ENCODE measurements at regions not wholly inside any gene's neighbourhood (a gene's known extent, or its start where the extent isn't known, plus 50 kb on each side); places are given as distances from the start of the nearest gene placed in this dataset.

GRCh38 chr16:55046513-55046912, 115.8 kb downstream of the IRX5 start:
- H3K4me3 ChIP-seq (ENCODE audit: insufficient read depth, low read depth, low read length), result no peak overlapping the region
- dilution Hi-C loops (cut with HindIII; ENCODE audit: low sequenced_read_pairs, unreplicated experiment) (no loop called here), intact Hi-C loops (cut with micrococcal nuclease) (no loop called here), in situ Hi-C loops (cut with MboI; ENCODE audit: low sequenced_read_pairs) (no loop called here)
- H3K4me1 ChIP-seq (ENCODE audit: control insufficient read depth, insufficient read depth, low read length), result no peaks in the 10 kb centered on the region
- H4K5ac ChIP-seq (ENCODE audit: low read depth, low read length), result no peak overlapping the region
- H3K79me1 ChIP-seq (ENCODE audit: low read depth in 1 of 2, low read length in 2 of 2), result no peaks in the 10 kb centered on the region
- no peak for DNase-seq
- H3K9me3 ChIP-seq (ENCODE audit: control insufficient read depth, insufficient read depth, low read length), result no peaks in the 10 kb centered on the region
- no peak overlapping the region for H2BK20ac ChIP-seq (ENCODE audit: low read depth, low read length)
- no peak overlapping the region for H3K23ac ChIP-seq (ENCODE audit: low read depth, low read length)
- no peak overlapping the region for H4K8ac ChIP-seq (ENCODE audit: low read depth in 2 of 2, low read length in 2 of 2)
- WGBS, 2 experiments (ENCODE audit: extremely low coverage in 2 of 2, insufficient read length in 1 of 2), result 80% methylated on average over 1 of the region's 6 CpGs; no CpG with 5 or more reads in 1 of the 2 experiments
- H4K20me1 ChIP-seq (ENCODE audit: insufficient read depth, low read length), result no peaks in the 10 kb centered on the region
- TF ChIP-seq RFX5 (IDR thresholded peaks at IDR 0.05; ENCODE audit: low read depth, low read length), result no peak
- no peak for TF ChIP-seq CTCF (conservative IDR thresholded peaks at IDR 0.05; ENCODE audit: low read depth, low read length)
- TF ChIP-seq NFE2L2 (IDR thresholded peaks at IDR 0.05; ENCODE audit: low read depth, low read length), result no peak
- TF ChIP-seq MAZ (IDR thresholded peaks at IDR 0.05; ENCODE audit: borderline replicate concordance, low read depth, low read length), result no peak
- TF ChIP-seq FOS (IDR thresholded peaks at IDR 0.05; ENCODE audit: low read depth, low read length), result no peak
- no peak for TF ChIP-seq POLR2A (IDR thresholded peaks at IDR 0.05; ENCODE audit: low read depth, low read length)
- no peak for TF ChIP-seq MAFK (IDR thresholded peaks at IDR 0.05; ENCODE audit: low read depth, low read length)
- TF ChIP-seq RCOR1 (IDR thresholded peaks at IDR 0.05; ENCODE audit: insufficient replicate concordance, low read length), result no peak
- TF ChIP-seq SMC3 (IDR thresholded peaks at IDR 0.05; ENCODE audit: low read depth, low read length), result no peak
- TF ChIP-seq MXI1 (IDR thresholded peaks at IDR 0.05; ENCODE audit: borderline replicate concordance, low read depth, low read length), result no peak
- no peak for TF ChIP-seq BHLHE40 (IDR thresholded peaks at IDR 0.05; ENCODE audit: low read depth, low read length)
- TF ChIP-seq CEBPB (IDR thresholded peaks at IDR 0.05; ENCODE audit: low read depth, low read length), result no peak
- TF ChIP-seq ELK1 (IDR thresholded peaks at IDR 0.05; ENCODE audit: borderline replicate concordance, low read depth, low read length), result no peak
- no peak for TF ChIP-seq USF2 (IDR thresholded peaks at IDR 0.05; ENCODE audit: low read depth, low read length)
- TF ChIP-seq RAD21 (IDR thresholded peaks at IDR 0.05; ENCODE audit: low read length), result no peak
- no peak for TF ChIP-seq CHD1 (IDR thresholded peaks at IDR 0.05; ENCODE audit: low read depth, low read length)
- CTCF ChIA-PET, result no interaction called here
- no peak for ATAC-seq (ENCODE audit: low read depth)
- no peak overlapping the region for H2BK5ac ChIP-seq (ENCODE audit: low read depth, low read length, poor library complexity, severe bottlenecking)
- H2BK15ac ChIP-seq (ENCODE audit: low read depth, low read length), result no peak overlapping the region
- no peak overlapping the region for H3K4ac ChIP-seq (ENCODE audit: low read depth, low read length)
- no peak overlapping the region for H3K27ac ChIP-seq (ENCODE audit: insufficient read depth, low read length)
- no peak overlapping the region for H3K18ac ChIP-seq (ENCODE audit: low read depth, low read length)
- H4K91ac ChIP-seq (ENCODE audit: insufficient read depth, low read depth, low read length), result no peak overlapping the region
- no peak overlapping the region for H2BK120ac ChIP-seq (ENCODE audit: low read depth, low read length)
- no peak overlapping the region for H3K4me2 ChIP-seq (ENCODE audit: low read depth, low read length)
- H3K27me3 ChIP-seq (ENCODE audit: control insufficient read depth, insufficient read depth, low read length), result no peaks in the 10 kb centered on the region
- no peak overlapping the region for H2AK9ac ChIP-seq (replicated peaks; ENCODE audit: low read depth, low read length, poor library complexity)
- H3K36me3 ChIP-seq (ENCODE audit: control insufficient read depth, insufficient read depth, low read length), result no peaks in the 10 kb centered on the region
- no peaks in the 10 kb centered on the region for H3K9me1 ChIP-seq (ENCODE audit: insufficient read depth, low read length)
- no peak overlapping the region for H3K56ac ChIP-seq (ENCODE audit: extremely low read depth, insufficient read depth, low read length)
- no peak overlapping the region for H3K14ac ChIP-seq (replicated peaks; ENCODE audit: low read depth, low read length)
- POLR2A ChIA-PET (ENCODE audit: unreplicated experiment), result no interaction called here
- H2AFZ ChIP-seq (replicated peaks; ENCODE audit: low read length, poor library complexity), result no peak overlapping the region
- H2AK5ac ChIP-seq (ENCODE audit: low read depth, low read length), result no peak overlapping the region
- no peak overlapping the region for H3K9ac ChIP-seq (ENCODE audit: low read depth, low read length)
- no TSS peak for BruUV-seq (replicated peaks)

Measured in IMR-90 (cell line).